HepG2 (cell line): ENCODE measurements at regions not wholly inside any gene's neighbourhood (a gene's known extent, or its start where the extent isn't known, plus 50 kb on each side); places are given as distances from the start of the nearest gene placed in this dataset.
A peak's percentile ranks its signal among the peaks of the same experiment; 100 is the strongest.

Experiments used
- CBX2 ChIP-seq, 2 experiments: fragments of 200-600 bp in 1 of 2; sonication (generic); formaldehyde crosslinking in 1 of 2; IDR thresholded peaks; 2 replicates each; pipeline versions ENCODE4 v1.7.0 to v1.8.1; 2018 to 2022; ENCODE audit warnings: low read depth in 2 of 2, low read length in 1 of 2, mild to moderate bottlenecking in 1 of 2, missing genetic modification reagents in 1 of 2
- CSRNP1 ChIP-seq: sonication (generic); formaldehyde crosslinking; IDR thresholded peaks from 2 replicates; pipeline ENCODE4 v1.8.1; 2023; ENCODE audit warnings: mild to moderate bottlenecking, missing genetic modification reagents
- GATAD1 ChIP-seq: IDR thresholded peaks from 2 replicates; pipeline ENCODE4 v1.6.1; 2016; ENCODE audit warnings: missing genetic modification reagents, missing compliant biosample characterization
- HOXA7 ChIP-seq: sonication (generic); formaldehyde crosslinking; IDR thresholded peaks from 2 replicates; pipeline ENCODE4 v1.8.1; 2022; ENCODE audit warnings: mild to moderate bottlenecking, missing genetic modification reagents, moderate library complexity
- LBX2 ChIP-seq: sonication (generic); formaldehyde crosslinking; IDR thresholded peaks from 2 replicates; pipeline ENCODE4 v1.5.0; 2020; ENCODE audit warnings: missing genetic modification reagents, mild to moderate bottlenecking, borderline replicate concordance
- MTA1 ChIP-seq: sonication (generic); formaldehyde crosslinking; IDR thresholded peaks from 2 replicates; pipeline ENCODE4 v1.4.0; 2020; ENCODE audit warnings: missing genetic modification reagents, mild to moderate bottlenecking, borderline replicate concordance
- RAD21 ChIP-seq: fragments of 450-650 bp; formaldehyde crosslinking; IDR thresholded peaks from 2 replicates; pipeline ENCODE4 v1.5.0; 2020; ENCODE audit warnings: mild to moderate bottlenecking
- STAG1 ChIP-seq: sonication (generic); formaldehyde crosslinking; IDR thresholded peaks from 2 replicates; pipeline ENCODE4 v1.4.0; 2020; ENCODE audit warnings: missing genetic modification reagents
- TFDP1 ChIP-seq: IDR thresholded peaks from 2 replicates; pipeline ENCODE4 v1.6.1; 2016; ENCODE audit warnings: missing compliant biosample characterization, missing genetic modification reagents, borderline replicate concordance
- ZNF225 ChIP-seq: sonication (generic); formaldehyde crosslinking; IDR thresholded peaks from 2 replicates; pipeline ENCODE4 v1.4.0; 2020; ENCODE audit warnings: mild to moderate bottlenecking, missing genetic modification reagents
- ZNF747 ChIP-seq: sonication (generic); formaldehyde crosslinking; IDR thresholded peaks from 2 replicates; pipeline ENCODE4 v1.8.1; 2023; ENCODE audit warnings: missing genetic modification reagents, mild to moderate bottlenecking, borderline replicate concordance
- TF ChIP-seq, protein P1 (sequence below): IDR thresholded peaks from 2 replicates; pipeline ENCODE4 v1.6.1; 2016; ENCODE audit warnings: mild to moderate bottlenecking
- TF ChIP-seq, protein P2 (sequence below): sonication (generic); formaldehyde crosslinking; IDR thresholded peaks from 2 replicates; pipeline ENCODE4 v1.8.1; 2023; ENCODE audit warnings: mild to moderate bottlenecking, missing genetic modification reagents, borderline replicate concordance
- TF ChIP-seq, protein P3 (sequence below): IDR thresholded peaks from 2 replicates; pipeline ENCODE4 v1.6.1; 2016; ENCODE audit warnings: low read depth
- TF ChIP-seq, protein P4 (sequence below): IDR thresholded peaks from 2 replicates; pipeline ENCODE4 v1.4.0; 2020; ENCODE audit warnings: mild to moderate bottlenecking, missing genetic modification reagents
- TF ChIP-seq, protein P5 (sequence below): sonication (generic); formaldehyde crosslinking; IDR thresholded peaks from 2 replicates; pipeline ENCODE4 v1.4.0; 2020; ENCODE audit warnings: missing genetic modification reagents

DNA sequence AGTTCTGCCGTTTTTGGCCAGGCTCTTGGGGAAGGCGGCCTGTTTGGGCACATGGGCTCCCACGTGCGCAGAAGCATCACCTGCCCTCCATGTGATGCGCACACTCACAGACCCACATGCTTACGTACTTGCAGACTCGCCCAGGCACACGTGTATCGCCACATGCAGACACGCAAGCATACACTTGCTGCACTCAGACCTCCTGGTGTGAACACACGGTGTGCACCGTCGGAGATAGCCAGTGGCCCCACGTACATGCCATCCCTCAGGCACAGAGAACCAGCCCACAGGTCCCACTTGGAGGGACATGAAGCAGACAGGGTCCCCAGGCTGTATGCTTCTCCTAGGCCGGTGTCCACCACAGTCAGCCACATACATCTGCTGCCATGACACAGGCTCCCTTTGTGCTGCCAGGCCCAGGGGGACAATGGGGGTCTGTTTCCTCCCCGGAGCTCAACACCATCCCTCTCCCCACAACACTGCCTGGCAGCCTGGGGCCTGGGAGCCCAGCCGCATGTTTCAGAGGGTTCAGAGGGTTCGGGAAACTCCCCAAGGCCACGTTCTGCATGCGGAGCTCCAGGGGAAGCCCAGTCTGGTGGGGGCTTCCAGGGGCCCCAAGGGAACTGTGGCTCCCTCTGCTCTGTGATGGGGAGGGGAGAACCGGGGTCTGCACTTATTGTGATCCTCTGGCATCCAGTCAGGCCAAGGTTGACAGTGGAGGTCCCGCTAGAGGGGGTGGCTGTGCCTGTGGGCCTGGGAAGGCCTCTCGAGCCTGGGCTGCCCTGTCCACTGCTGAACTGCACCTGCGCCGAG lies 208.1 kb upstream of the HAAO start (continued):
- TF ChIP-seq, protein P1, sequence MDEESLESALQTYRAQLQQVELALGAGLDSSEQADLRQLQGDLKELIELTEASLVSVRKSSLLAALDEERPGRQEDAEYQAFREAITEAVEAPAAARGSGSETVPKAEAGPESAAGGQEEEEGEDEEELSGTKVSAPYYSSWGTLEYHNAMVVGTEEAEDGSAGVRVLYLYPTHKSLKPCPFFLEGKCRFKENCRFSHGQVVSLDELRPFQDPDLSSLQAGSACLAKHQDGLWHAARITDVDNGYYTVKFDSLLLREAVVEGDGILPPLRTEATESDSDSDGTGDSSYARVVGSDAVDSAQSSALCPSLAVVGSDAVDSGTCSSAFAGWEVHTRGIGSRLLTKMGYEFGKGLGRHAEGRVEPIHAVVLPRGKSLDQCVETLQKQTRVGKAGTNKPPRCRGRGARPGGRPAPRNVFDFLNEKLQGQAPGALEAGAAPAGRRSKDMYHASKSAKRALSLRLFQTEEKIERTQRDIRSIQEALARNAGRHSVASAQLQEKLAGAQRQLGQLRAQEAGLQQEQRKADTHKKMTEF (CRISPR knock-in tag) = peak; percentile 56; the same call in 1 of the 2 replicates
- TF ChIP-seq MTA1 (peak; percentile 87; the same call in 1 of the 2 replicates), TFDP1 (CRISPR knock-in tag) (peak; percentile 48; the same call in 1 of the 2 replicates), STAG1 (peak; percentile 3; the same call in 1 of the 2 replicates), ZNF225 (CRISPR knock-in tag) (no peak), GATAD1 (CRISPR knock-in tag) (no peak), RAD21 (CRISPR knock-in tag) (0 out of 2 replicates have a peak, but pooled peaks have one; percentile 9), CSRNP1 (0 out of 2 replicates have a peak, but pooled peaks have one; percentile 56), ZNF747 (no peak), HOXA7 (no peak), CBX2 (IDR thresholded peaks at IDR 0.05; ENCODE audit: low read depth, low read length) (no peak), CBX2 (CRISPR knock-in tag; IDR thresholded peaks at IDR 0.05; ENCODE audit: low read depth) (no peak), LBX2 (CRISPR knock-in tag) (no peak)
- TF ChIP-seq, protein P2, sequence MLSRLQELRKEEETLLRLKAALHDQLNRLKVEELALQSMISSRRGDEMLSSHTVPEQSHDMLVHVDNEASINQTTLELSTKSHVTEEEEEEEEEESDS = no peak
- TF ChIP-seq, protein P3, sequence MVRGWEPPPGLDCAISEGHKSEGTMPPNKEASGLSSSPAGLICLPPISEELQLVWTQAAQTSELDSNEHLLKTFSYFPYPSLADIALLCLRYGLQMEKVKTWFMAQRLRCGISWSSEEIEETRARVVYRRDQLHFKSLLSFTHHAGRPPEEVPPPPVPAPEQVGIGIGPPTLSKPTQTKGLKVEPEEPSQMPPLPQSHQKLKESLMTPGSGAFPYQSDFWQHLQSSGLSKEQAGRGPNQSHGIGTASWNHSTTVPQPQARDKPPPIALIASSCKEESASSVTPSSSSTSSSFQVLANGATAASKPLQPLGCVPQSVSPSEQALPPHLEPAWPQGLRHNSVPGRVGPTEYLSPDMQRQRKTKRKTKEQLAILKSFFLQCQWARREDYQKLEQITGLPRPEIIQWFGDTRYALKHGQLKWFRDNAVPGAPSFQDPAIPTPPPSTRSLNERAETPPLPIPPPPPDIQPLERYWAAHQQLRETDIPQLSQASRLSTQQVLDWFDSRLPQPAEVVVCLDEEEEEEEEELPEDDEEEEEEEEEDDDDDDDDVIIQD (CRISPR knock-in tag) = 0 out of 2 replicates have a peak, but pooled peaks have one; percentile 11
- TF ChIP-seq, protein P4, sequence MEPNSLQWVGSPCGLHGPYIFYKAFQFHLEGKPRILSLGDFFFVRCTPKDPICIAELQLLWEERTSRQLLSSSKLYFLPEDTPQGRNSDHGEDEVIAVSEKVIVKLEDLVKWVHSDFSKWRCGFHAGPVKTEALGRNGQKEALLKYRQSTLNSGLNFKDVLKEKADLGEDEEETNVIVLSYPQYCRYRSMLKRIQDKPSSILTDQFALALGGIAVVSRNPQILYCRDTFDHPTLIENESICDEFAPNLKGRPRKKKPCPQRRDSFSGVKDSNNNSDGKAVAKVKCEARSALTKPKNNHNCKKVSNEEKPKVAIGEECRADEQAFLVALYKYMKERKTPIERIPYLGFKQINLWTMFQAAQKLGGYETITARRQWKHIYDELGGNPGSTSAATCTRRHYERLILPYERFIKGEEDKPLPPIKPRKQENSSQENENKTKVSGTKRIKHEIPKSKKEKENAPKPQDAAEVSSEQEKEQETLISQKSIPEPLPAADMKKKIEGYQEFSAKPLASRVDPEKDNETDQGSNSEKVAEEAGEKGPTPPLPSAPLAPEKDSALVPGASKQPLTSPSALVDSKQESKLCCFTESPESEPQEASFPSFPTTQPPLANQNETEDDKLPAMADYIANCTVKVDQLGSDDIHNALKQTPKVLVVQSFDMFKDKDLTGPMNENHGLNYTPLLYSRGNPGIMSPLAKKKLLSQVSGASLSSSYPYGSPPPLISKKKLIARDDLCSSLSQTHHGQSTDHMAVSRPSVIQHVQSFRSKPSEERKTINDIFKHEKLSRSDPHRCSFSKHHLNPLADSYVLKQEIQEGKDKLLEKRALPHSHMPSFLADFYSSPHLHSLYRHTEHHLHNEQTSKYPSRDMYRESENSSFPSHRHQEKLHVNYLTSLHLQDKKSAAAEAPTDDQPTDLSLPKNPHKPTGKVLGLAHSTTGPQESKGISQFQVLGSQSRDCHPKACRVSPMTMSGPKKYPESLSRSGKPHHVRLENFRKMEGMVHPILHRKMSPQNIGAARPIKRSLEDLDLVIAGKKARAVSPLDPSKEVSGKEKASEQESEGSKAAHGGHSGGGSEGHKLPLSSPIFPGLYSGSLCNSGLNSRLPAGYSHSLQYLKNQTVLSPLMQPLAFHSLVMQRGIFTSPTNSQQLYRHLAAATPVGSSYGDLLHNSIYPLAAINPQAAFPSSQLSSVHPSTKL (CRISPR knock-in tag) = peak; percentile 43; the same call in 1 of the 2 replicates
- TF ChIP-seq, protein P5, sequence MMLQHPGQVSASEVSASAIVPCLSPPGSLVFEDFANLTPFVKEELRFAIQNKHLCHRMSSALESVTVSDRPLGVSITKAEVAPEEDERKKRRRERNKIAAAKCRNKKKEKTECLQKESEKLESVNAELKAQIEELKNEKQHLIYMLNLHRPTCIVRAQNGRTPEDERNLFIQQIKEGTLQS (CRISPR knock-in tag) = 0 out of 2 replicates have a peak, but pooled peaks have one; percentile 18
